GM20431 (cell line): ENCODE measurements at regions not wholly inside any gene's neighbourhood (a gene's known extent, or its start where the extent isn't known, plus 50 kb on each side); places are given as distances from the start of the nearest gene placed in this dataset.

ENCODE experiments used
- in situ Hi-C: fragments of 300-500 bp; cut with MseI, MboI; formaldehyde crosslinking; loops from one replicate; pipeline ENCODE4 v1.15.0; 2020; ENCODE audit warnings: low sequenced_read_pairs; ENCODE audit not compliant: unreplicated experiment

- in situ Hi-C loops: no loop called here
Observed at GRCh38 chr1:82948386-82948785, 1050.5 kb downstream of the TTLL7 start.

GRCh38 chr1:82947278-82947677 is 1051.7 kb downstream of the TTLL7 start:
- in situ Hi-C loops: no loop called here

- in situ Hi-C loops: no loop called here
Observed at GRCh38 chr1:82946096-82946605, 1052.8 kb downstream of the TTLL7 start.

GRCh38 chr1:82944822-82945221 is 1054.1 kb downstream of the TTLL7 start:
- in situ Hi-C loops: no loop called here

GRCh38 chr1:82934074-82934473 is 1064.9 kb downstream of the TTLL7 start:
- in situ Hi-C loops: no loop called here

GRCh38 chr1:82932727-82933126 is 1066.2 kb downstream of the TTLL7 start:
- in situ Hi-C loops: no loop called here

GRCh38 chr1:82932207-82932606 is 1066.7 kb downstream of the TTLL7 start:
- in situ Hi-C loops: no loop called here

GRCh38 chr1:82931006-82931405 is 1067.9 kb downstream of the TTLL7 start:
- in situ Hi-C loops: no loop called here

- in situ Hi-C loops: no loop called here
Observed at GRCh38 chr1:82927753-82928152, 1071.2 kb downstream of the TTLL7 start.

- in situ Hi-C loops: no loop called here
Observed at GRCh38 chr1:82924666-82925065, 1074.3 kb downstream of the TTLL7 start.

GRCh38 chr1:82923931-82924330 is 1075.0 kb downstream of the TTLL7 start:
- in situ Hi-C loops: no loop called here

GRCh38 chr1:82921759-82922158 is 1077.2 kb downstream of the TTLL7 start:
- in situ Hi-C loops: no loop called here

- in situ Hi-C loops: no loop called here
Observed at GRCh38 chr1:82920418-82921248, 1078.3 kb downstream of the TTLL7 start.

GRCh38 chr1:82919837-82920236 is 1079.1 kb downstream of the TTLL7 start:
- in situ Hi-C loops: no loop called here

- in situ Hi-C loops: no loop called here
Observed at GRCh38 chr1:82907313-82907712, 1091.6 kb downstream of the TTLL7 start.

GRCh38 chr1:82903626-82904025 is 1095.3 kb downstream of the TTLL7 start:
- in situ Hi-C loops: no loop called here

- in situ Hi-C loops: no loop called here
Observed at GRCh38 chr1:82901561-82901960, 1097.4 kb downstream of the TTLL7 start.

GRCh38 chr1:82901118-82901517 is 1097.8 kb downstream of the TTLL7 start:
- in situ Hi-C loops: no loop called here

- in situ Hi-C loops: no loop called here
Observed at GRCh38 chr1:82899017-82899416, 1098.3 kb downstream of the ADGRL2 start.

- in situ Hi-C loops: no loop called here
Observed at GRCh38 chr1:82897549-82897948, 1096.8 kb downstream of the ADGRL2 start.

GRCh38 chr1:82896036-82896435 is 1095.3 kb downstream of the ADGRL2 start:
- in situ Hi-C loops: no loop called here

GRCh38 chr1:82894635-82895034 is 1093.9 kb downstream of the ADGRL2 start:
- in situ Hi-C loops: no loop called here
